GM12892 (cell line): ENCODE measurements at regions not wholly inside any gene's neighbourhood (a gene's known extent, or its start where the extent isn't known, plus 50 kb on each side); places are given as distances from the start of the nearest gene placed in this dataset.

Experiments
- POLR2A ChIP-seq: IDR thresholded peaks from 2 replicates; pipeline ENCODE4 v1.6.1; 2011; ENCODE audit warnings: low read depth, low read length, control low read depth
- POLR2AphosphoS5 ChIP-seq: IDR thresholded peaks from 2 replicates; pipeline ENCODE4 v1.6.1; 2011; ENCODE audit warnings: low read depth, low read length, control low read depth
- TAF1 ChIP-seq: IDR thresholded peaks from 2 replicates; pipeline ENCODE4 v1.6.1; 2011; ENCODE audit warnings: low read depth, mild to moderate bottlenecking, control low read depth, low read length, borderline replicate concordance

GRCh38 chr20:60976139-60976538, 275.9 kb upstream of the CDH4 start:
- TF ChIP-seq POLR2A, result no peak
- no peak for TF ChIP-seq TAF1
- no peak for TF ChIP-seq POLR2AphosphoS5
